ENCODE measurements at regions not wholly inside any gene's neighbourhood (a gene's known extent, or its start where the extent isn't known, plus 50 kb on each side); places are given as distances from the start of the nearest gene placed in this dataset.

- in situ Hi-C loops (cut with MboI; ENCODE audit: low sequenced_read_pairs, unreplicated experiment) = loop anchor here (10.0 kb wide), 1 partner anchor 247 kb away; no protein-coding TSS in a partner anchor
- DNase-seq (ENCODE audit: low spot score) = no peak
- TF ChIP-seq CTCF (IDR thresholded peaks at IDR 0.05; ENCODE audit: borderline replicate concordance, control extremely low read depth, extremely low read depth, insufficient read depth, missing control alignments) = no peak
Measured at GRCh38 chrX:120761810-120762209, 113.9 kb downstream of the CT47B1 start.

GRCh38 chrX:120759685-120760084 lies 116.0 kb downstream of the CT47B1 start:
- DNase-seq (ENCODE audit: low spot score) = no peak
- no peak for TF ChIP-seq CTCF (IDR thresholded peaks at IDR 0.05; ENCODE audit: borderline replicate concordance, control extremely low read depth, extremely low read depth, insufficient read depth, missing control alignments)
- in situ Hi-C loops (cut with MboI; ENCODE audit: low sequenced_read_pairs, unreplicated experiment) = loop anchor here (10.0 kb wide), 1 partner anchor 245 kb away; no protein-coding TSS in a partner anchor

GRCh38 chrX:120755066-120755846 lies 120.4 kb downstream of the CT47B1 start:
- in situ Hi-C loops (cut with MboI; ENCODE audit: low sequenced_read_pairs, unreplicated experiment) = no loop called here
- no peak for TF ChIP-seq CTCF (IDR thresholded peaks at IDR 0.05; ENCODE audit: borderline replicate concordance, control extremely low read depth, extremely low read depth, insufficient read depth, missing control alignments)
- DNase-seq (ENCODE audit: low spot score) = no peak

- no peak for TF ChIP-seq CTCF (IDR thresholded peaks at IDR 0.05; ENCODE audit: borderline replicate concordance, control extremely low read depth, extremely low read depth, insufficient read depth, missing control alignments)
- in situ Hi-C loops (cut with MboI; ENCODE audit: low sequenced_read_pairs, unreplicated experiment) = no loop called here
- no peak for DNase-seq (ENCODE audit: low spot score)
Measured at GRCh38 chrX:120753413-120754251, 122.0 kb downstream of the CT47B1 start.

GRCh38 chrX:120752431-120753082 lies 122.7 kb upstream of the C1GALT1C1 start:
- DNase-seq (ENCODE audit: low spot score) = no peak
- no peak for TF ChIP-seq CTCF (IDR thresholded peaks at IDR 0.05; ENCODE audit: borderline replicate concordance, control extremely low read depth, extremely low read depth, insufficient read depth, missing control alignments)
- in situ Hi-C loops (cut with MboI; ENCODE audit: low sequenced_read_pairs, unreplicated experiment) = no loop called here

GRCh38 chrX:120751683-120752082 lies 121.8 kb upstream of the C1GALT1C1 start:
- TF ChIP-seq CTCF (IDR thresholded peaks at IDR 0.05; ENCODE audit: borderline replicate concordance, control extremely low read depth, extremely low read depth, insufficient read depth, missing control alignments) = no peak
- no peak for DNase-seq (ENCODE audit: low spot score)
- in situ Hi-C loops (cut with MboI; ENCODE audit: low sequenced_read_pairs, unreplicated experiment) = no loop called here
